Sigmoid colon (tissue), 4 donors: ENCODE measurements at regions not wholly inside any gene's neighbourhood (a gene's known extent, or its start where the extent isn't known, plus 50 kb on each side); places are given as distances from the start of the nearest gene placed in this dataset.

ENCODE experiments used
- EP300 ChIP-seq, 4 donors: sonication (generic); formaldehyde crosslinking; IDR thresholded peaks; one replicate each; pipeline ENCODE4 v1.6.1; 2017; ENCODE audit warnings: antibody characterized with exemption in 4 of 4
- POLR2A ChIP-seq, 2 donors: fragments of 450-650 bp; IDR thresholded peaks; one replicate each; pipeline ENCODE4 v1.6.1; 2016; ENCODE audit warnings: antibody characterized with exemption in 2 of 2, mild to moderate bottlenecking in 2 of 2, moderate library complexity in 2 of 2
- TF ChIP-seq, protein P1 (sequence below), 4 experiments: fragments of 450-650 bp in 3 of 4; fragments of 200-600 bp in 1 of 4; IDR thresholded peaks; one replicate each; pipeline ENCODE4 v1.5.1; 2016 to 2019; ENCODE audit warnings: antibody characterized with exemption in 4 of 4, mild to moderate bottlenecking in 3 of 4, moderate library complexity in 2 of 4

DNA sequence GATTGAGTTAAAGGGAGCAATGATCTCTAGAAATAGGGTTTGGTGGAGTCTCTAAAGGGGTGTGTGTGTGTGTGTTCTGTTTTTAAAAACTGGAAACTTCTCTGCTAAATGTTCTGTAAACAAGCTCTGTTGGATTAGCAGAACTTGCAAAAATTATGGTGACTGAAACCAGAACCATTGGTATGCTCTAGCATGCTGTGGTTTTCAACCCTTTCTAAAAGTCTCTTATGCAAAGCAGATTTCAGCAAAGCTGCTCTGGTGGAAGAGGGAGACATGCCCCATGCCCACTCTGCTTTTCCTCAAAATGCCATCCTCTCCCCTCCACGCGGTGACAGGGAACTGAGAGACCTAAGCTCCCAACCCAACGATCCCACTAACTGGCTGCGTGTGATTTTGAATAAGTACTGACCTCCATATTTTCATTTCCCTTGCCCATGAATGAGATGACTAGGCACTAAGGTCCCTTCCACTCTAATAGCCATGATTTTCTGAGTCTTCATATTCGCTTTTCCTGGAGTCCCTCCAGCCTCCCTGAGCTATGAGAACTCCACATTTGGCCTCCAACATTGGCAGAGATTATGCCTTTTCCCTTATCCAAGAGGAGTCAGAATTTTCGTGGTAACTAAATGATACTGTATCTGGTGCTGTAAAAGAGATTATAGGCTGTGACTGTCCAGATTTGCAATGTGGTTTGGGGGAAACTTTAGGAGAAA lies 117.3 kb upstream of the PALS2 start:
- TF ChIP-seq EP300 (IDR thresholded peaks at IDR 0.05): no peak
- TF ChIP-seq, protein P1, sequence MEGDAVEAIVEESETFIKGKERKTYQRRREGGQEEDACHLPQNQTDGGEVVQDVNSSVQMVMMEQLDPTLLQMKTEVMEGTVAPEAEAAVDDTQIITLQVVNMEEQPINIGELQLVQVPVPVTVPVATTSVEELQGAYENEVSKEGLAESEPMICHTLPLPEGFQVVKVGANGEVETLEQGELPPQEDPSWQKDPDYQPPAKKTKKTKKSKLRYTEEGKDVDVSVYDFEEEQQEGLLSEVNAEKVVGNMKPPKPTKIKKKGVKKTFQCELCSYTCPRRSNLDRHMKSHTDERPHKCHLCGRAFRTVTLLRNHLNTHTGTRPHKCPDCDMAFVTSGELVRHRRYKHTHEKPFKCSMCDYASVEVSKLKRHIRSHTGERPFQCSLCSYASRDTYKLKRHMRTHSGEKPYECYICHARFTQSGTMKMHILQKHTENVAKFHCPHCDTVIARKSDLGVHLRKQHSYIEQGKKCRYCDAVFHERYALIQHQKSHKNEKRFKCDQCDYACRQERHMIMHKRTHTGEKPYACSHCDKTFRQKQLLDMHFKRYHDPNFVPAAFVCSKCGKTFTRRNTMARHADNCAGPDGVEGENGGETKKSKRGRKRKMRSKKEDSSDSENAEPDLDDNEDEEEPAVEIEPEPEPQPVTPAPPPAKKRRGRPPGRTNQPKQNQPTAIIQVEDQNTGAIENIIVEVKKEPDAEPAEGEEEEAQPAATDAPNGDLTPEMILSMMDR (IDR thresholded peaks at IDR 0.05): no peak
- no peak for TF ChIP-seq POLR2A (IDR thresholded peaks at IDR 0.05)
